ENCODE measurements at regions not wholly inside any gene's neighbourhood (a gene's known extent, or its start where the extent isn't known, plus 50 kb on each side); places are given as distances from the start of the nearest gene placed in this dataset.

DNA sequence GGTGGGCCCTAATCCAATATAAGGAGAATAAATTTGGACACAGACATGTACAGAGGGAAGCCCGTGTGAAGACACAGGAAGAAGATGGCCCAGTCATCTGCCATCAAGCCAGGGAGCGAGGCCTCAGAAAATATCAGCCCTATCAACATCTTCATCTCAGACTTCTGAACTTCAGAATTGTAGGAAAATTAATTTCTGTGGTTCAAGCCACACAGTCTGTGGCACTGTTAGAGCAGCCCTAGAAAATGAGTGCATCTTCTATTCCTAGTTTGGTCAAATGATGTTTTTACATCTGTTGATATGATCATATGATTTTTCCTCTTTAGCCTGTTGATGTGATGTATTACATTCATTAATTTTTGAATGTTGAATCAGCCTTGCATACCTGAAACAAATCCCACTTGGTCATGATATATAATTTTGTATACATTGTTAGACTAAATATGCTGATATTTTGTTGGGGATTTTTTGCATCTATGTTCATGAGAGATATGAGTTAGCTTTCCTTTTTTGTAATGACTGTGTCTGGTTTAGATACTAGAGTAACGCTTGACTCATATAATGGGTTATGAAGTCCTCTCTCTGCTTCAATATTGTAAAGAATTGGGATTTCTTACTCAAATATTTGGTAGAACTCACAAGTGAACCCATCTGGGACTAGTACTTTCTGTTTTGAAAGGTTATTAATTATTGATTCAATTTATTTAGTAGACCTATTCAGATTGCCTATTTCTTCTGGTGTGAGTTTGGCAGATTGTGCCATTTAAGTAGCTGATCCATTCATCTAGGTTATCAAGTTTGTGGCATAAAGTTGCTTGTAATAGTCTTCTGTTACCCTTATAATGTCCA is 451.4 kb downstream of the EIPR1 start (continued):
- TF ChIP-seq TCF12 (IDR thresholded peaks at IDR 0.05; ENCODE audit: low read depth, low read length): no peak
- TF ChIP-seq JUN (IDR thresholded peaks at IDR 0.05; ENCODE audit: low read depth, low read length): no peak
- TF ChIP-seq SP1 (IDR thresholded peaks at IDR 0.05; ENCODE audit: low read depth, low read length): no peak
- no peak for TF ChIP-seq CBX5 (IDR thresholded peaks at IDR 0.05; ENCODE audit: low read depth, low read length)
- no peak for TF ChIP-seq POLR2AphosphoS5 (IDR thresholded peaks at IDR 0.05; ENCODE audit: low read depth, low read length)
- no peak for TF ChIP-seq POU5F1 (IDR thresholded peaks at IDR 0.05; ENCODE audit: low read depth, low read length)
- no peak for TF ChIP-seq SRF (IDR thresholded peaks at IDR 0.05; ENCODE audit: low read depth, low read length)

Data from H1 (cell line).